ENCODE measurements at regions not wholly inside any gene's neighbourhood (a gene's known extent, or its start where the extent isn't known, plus 50 kb on each side); places are given as distances from the start of the nearest gene placed in this dataset.

GRCh38 chr2:6290217-6291015, 575.3 kb downstream of the CMPK2 start:
- no peak overlapping the region for H3K4me3 ChIP-seq (ENCODE audit: low read depth, low read length)
- TF ChIP-seq CTCF (IDR thresholded peaks at IDR 0.05; ENCODE audit: borderline replicate concordance, insufficient read depth, low read depth, low read length) = no peak

GRCh38 chr2:6294791-6295190, 570.9 kb downstream of the CMPK2 start:
- H3K4me3 ChIP-seq (ENCODE audit: low read depth, low read length) = no peak overlapping the region
- TF ChIP-seq CTCF (IDR thresholded peaks at IDR 0.05; ENCODE audit: borderline replicate concordance, insufficient read depth, low read depth, low read length) = no peak

- TF ChIP-seq CTCF (IDR thresholded peaks at IDR 0.05; ENCODE audit: borderline replicate concordance, insufficient read depth, low read depth, low read length) = no peak
- H3K4me3 ChIP-seq (ENCODE audit: low read depth, low read length) = no peak overlapping the region
Observed at GRCh38 chr2:6297238-6297637, 568.5 kb downstream of the CMPK2 start.

- TF ChIP-seq CTCF (IDR thresholded peaks at IDR 0.05; ENCODE audit: borderline replicate concordance, insufficient read depth, low read depth, low read length) = no peak
- no peak overlapping the region for H3K4me3 ChIP-seq (ENCODE audit: low read depth, low read length)
Observed at GRCh38 chr2:6301426-6301825, 564.3 kb downstream of the CMPK2 start.

GRCh38 chr2:6308986-6309385, 556.7 kb downstream of the CMPK2 start:
- TF ChIP-seq CTCF (IDR thresholded peaks at IDR 0.05; ENCODE audit: borderline replicate concordance, insufficient read depth, low read depth, low read length) = no peak
- no peak overlapping the region for H3K4me3 ChIP-seq (ENCODE audit: low read depth, low read length)

GRCh38 chr2:6309415-6310255, 556.1 kb downstream of the CMPK2 start:
- no peak overlapping the region for H3K4me3 ChIP-seq (ENCODE audit: low read depth, low read length)
- no peak for TF ChIP-seq CTCF (IDR thresholded peaks at IDR 0.05; ENCODE audit: borderline replicate concordance, insufficient read depth, low read depth, low read length)

Data from GM12875 (cell line).